PC-3 (cell line): ENCODE measurements at regions not wholly inside any gene's neighbourhood (a gene's known extent, or its start where the extent isn't known, plus 50 kb on each side); places are given as distances from the start of the nearest gene placed in this dataset.

Source experiments
- ATAC-seq: fragments of 200-7000 bp; cut with Tn5 transposase; 2 replicates; pipeline ENCODE4 v1.9.1; 2020; ENCODE audit warnings: mild to moderate bottlenecking, moderate library complexity
- BruUV-seq: library from RNA; stranded (reverse); fragments of 400-500 nt; replicated peaks from 2 replicates; lab custom pipeline; 2021; lab: Mats Ljungman, UMichigan
- CTCF ChIA-PET: fragments of 300-600 bp; sonication (Branson Sonifier 250); formaldehyde crosslinking; loops from one replicate; lab custom pipeline; 2022; ENCODE audit warnings: antibody characterized with exemption; lab: Charles Lee
- POLR2A ChIA-PET: fragments of 300-600 bp; sonication (Branson Sonifier 250); formaldehyde crosslinking; loops from one replicate; lab custom pipeline; 2022; ENCODE audit warnings: antibody characterized with exemption; ENCODE audit not compliant: unreplicated experiment; lab: Charles Lee
- DNase-seq: peaks from one replicate; pipeline ENCODE4 v3.0.0-alpha.2; 2015
- H2AFZ ChIP-seq: fragments of 300-600 bp; sonication (generic); 2 replicates; pipeline ENCODE4 v1.6.0; 2016; ENCODE audit warnings: antibody characterized with exemption, low read length
- H3F3A ChIP-seq: fragments of 300-600 bp; sonication (generic); one replicate; pipeline ENCODE4 v1.6.0; 2017; ENCODE audit warnings: antibody characterized with exemption, low read length, control low read depth, mild to moderate bottlenecking; ENCODE audit not compliant: unreplicated experiment
- H3K27ac ChIP-seq: fragments of 300-600 bp; sonication (generic); 2 replicates; pipeline ENCODE4 v1.5.1; 2016; ENCODE audit warnings: mild to moderate bottlenecking, low read length
- H3K27me3 ChIP-seq: fragments of 300-600 bp; sonication (generic); 2 replicates; pipeline ENCODE4 v1.6.1; 2016; ENCODE audit warnings: low read length, mixed read lengths
- H3K36me3 ChIP-seq: fragments of 300-600 bp; sonication (generic); 2 replicates; pipeline ENCODE4 v1.6.1; 2016; ENCODE audit warnings: low read depth, mixed run types, low read length, mixed read lengths
- H3K4me1 ChIP-seq: fragments of 300-600 bp; sonication (generic); 2 replicates; pipeline ENCODE4 v1.5.1; 2016; ENCODE audit warnings: low read length; ENCODE audit not compliant: insufficient read depth
- H3K4me2 ChIP-seq: fragments of 300-600 bp; sonication (generic); 2 replicates; pipeline ENCODE4 v1.6.0; 2016; ENCODE audit warnings: low read length
- H3K4me3 ChIP-seq: fragments of 300-600 bp; sonication (generic); 2 replicates; pipeline ENCODE4 v1.5.1; 2016; ENCODE audit warnings: mild to moderate bottlenecking, low read length, mixed read lengths
- H3K79me2 ChIP-seq: fragments of 300-600 bp; sonication (generic); 2 replicates; pipeline ENCODE4 v1.6.1; 2017; ENCODE audit warnings: low read length, mixed read lengths
- H3K9ac ChIP-seq: fragments of 300-600 bp; sonication (generic); 2 replicates; pipeline ENCODE4 v1.6.0; 2016; ENCODE audit warnings: mild to moderate bottlenecking, low read length
- H3K9me2 ChIP-seq: fragments of 300-600 bp; sonication (generic); replicated peaks from 2 replicates; pipeline ENCODE4 v1.6.1; 2016; ENCODE audit warnings: mixed run types, low read length, mixed read lengths
- H3K9me3 ChIP-seq: fragments of 300-600 bp; sonication (generic); 2 replicates; pipeline ENCODE4 v1.6.1; 2016; ENCODE audit warnings: low read length, mixed read lengths
- H4K20me1 ChIP-seq: fragments of 300-600 bp; sonication (generic); 2 replicates; pipeline ENCODE4 v1.6.1; 2016; ENCODE audit warnings: low read length, mixed read lengths
- CTCF ChIP-seq: fragments of 300-600 bp; sonication (generic); conservative IDR thresholded peaks from 2 replicates; pipeline ENCODE4 v1.5.1; 2017; ENCODE audit warnings: antibody characterized with exemption, low read depth, mild to moderate bottlenecking, low read length
- EZH2 ChIP-seq: fragments of 300-600 bp; sonication (generic); IDR thresholded peaks from one replicate; pipeline ENCODE4 v1.6.1; 2017; ENCODE audit warnings: antibody characterized with exemption, mild to moderate bottlenecking, low read length; ENCODE audit not compliant: unreplicated experiment
- EZH2phosphoT487 ChIP-seq: fragments of 300-600 bp; sonication (generic); IDR thresholded peaks from 2 replicates; pipeline ENCODE4 v1.6.1; 2018; ENCODE audit warnings: mild to moderate bottlenecking, antibody characterized with exemption, low read length, borderline replicate concordance
- intact Hi-C: fragments of 100-400 bp; cut with micrococcal nuclease; formaldehyde crosslinking; loops from 2 replicates; pipeline ENCODE4 v1.9.0; 2023

GRCh38 chr21:19461481-19462205 is 1058.1 kb upstream of the TMPRSS15 start:
- H2AFZ ChIP-seq = no peak overlapping the region
- no peak overlapping the region for H3K27ac ChIP-seq
- H3K4me1 ChIP-seq = no peaks in the 10 kb centered on the region
- TF ChIP-seq EZH2phosphoT487 (no peak), CTCF (no peak), EZH2 (no peak)
- H3K9me2 ChIP-seq = no peaks in the 10 kb centered on the region
- no peaks in the 10 kb centered on the region for H3K36me3 ChIP-seq
- POLR2A ChIA-PET = no interaction called here
- no peaks in the 10 kb centered on the region for H4K20me1 ChIP-seq
- DNase-seq (no peak), ATAC-seq (no peak)
- no TSS peak for BruUV-seq
- H3F3A ChIP-seq = no peaks in the 10 kb centered on the region
- H3K27me3 ChIP-seq = no peaks in the 10 kb centered on the region
- H3K4me3 ChIP-seq = no peak overlapping the region
- intact Hi-C loops = no loop called here
- H3K9me3 ChIP-seq = 0 out of 2 replicates have a peak, but pooled peaks cover 4% of the 10 kb centered on the region
- H3K9ac ChIP-seq = no peak overlapping the region
- H3K79me2 ChIP-seq = no peaks in the 10 kb centered on the region
- H3K4me2 ChIP-seq = no peak overlapping the region
- CTCF ChIA-PET = no interaction called here

- ATAC-seq (no peak), DNase-seq (no peak)
- no TSS peak for BruUV-seq
- intact Hi-C loops = no loop called here
- no peak overlapping the region for H2AFZ ChIP-seq
- no peak overlapping the region for H3K9ac ChIP-seq
- peaks cover 12% of the 10 kb centered on the region; the same call in 1 of the 2 replicates for H3K9me3 ChIP-seq
- CTCF ChIA-PET = no interaction called here
- H3F3A ChIP-seq = no peaks in the 10 kb centered on the region
- no peaks in the 10 kb centered on the region for H4K20me1 ChIP-seq
- POLR2A ChIA-PET = no interaction called here
- H3K27me3 ChIP-seq = no peaks in the 10 kb centered on the region
- no peaks in the 10 kb centered on the region for H3K4me1 ChIP-seq
- no peaks in the 10 kb centered on the region for H3K79me2 ChIP-seq
- H3K36me3 ChIP-seq = no peaks in the 10 kb centered on the region
- H3K4me2 ChIP-seq = no peak overlapping the region
- H3K4me3 ChIP-seq = no peak overlapping the region
- H3K27ac ChIP-seq = no peak overlapping the region
- TF ChIP-seq CTCF = no peak
- TF ChIP-seq EZH2 = no peak
- TF ChIP-seq EZH2phosphoT487 = no peak
- no peaks in the 10 kb centered on the region for H3K9me2 ChIP-seq
Observed at GRCh38 chr21:19463966-19464365, 1060.4 kb upstream of the TMPRSS15 start.

- H3K4me1 ChIP-seq = no peaks in the 10 kb centered on the region
- H3K9me2 ChIP-seq = no peaks in the 10 kb centered on the region
- H3K9me3 ChIP-seq = peaks cover 32% of the 10 kb centered on the region; the same call in 1 of the 2 replicates
- no peak overlapping the region for H3K9ac ChIP-seq
- intact Hi-C loops = no loop called here
- no peaks in the 10 kb centered on the region for H3K27me3 ChIP-seq
- H3K79me2 ChIP-seq = no peaks in the 10 kb centered on the region
- no peaks in the 10 kb centered on the region for H3K36me3 ChIP-seq
- CTCF ChIA-PET = no interaction called here
- no peak overlapping the region for H3K27ac ChIP-seq
- no peak overlapping the region for H2AFZ ChIP-seq
- H3F3A ChIP-seq = no peaks in the 10 kb centered on the region
- DNase-seq = no peak
- no peak for TF ChIP-seq EZH2phosphoT487
- no peak for TF ChIP-seq EZH2
- TF ChIP-seq CTCF = no peak
- no peak overlapping the region for H3K4me3 ChIP-seq
- POLR2A ChIA-PET = no interaction called here
- no peak overlapping the region for H3K4me2 ChIP-seq
- no TSS peak for BruUV-seq
- no peaks in the 10 kb centered on the region for H4K20me1 ChIP-seq
- no peak for ATAC-seq
Observed at GRCh38 chr21:19468991-19469715, 1065.6 kb upstream of the TMPRSS15 start.
